PC-9 (cell line): ENCODE measurements at regions not wholly inside any gene's neighbourhood (a gene's known extent, or its start where the extent isn't known, plus 50 kb on each side); places are given as distances from the start of the nearest gene placed in this dataset.

Experiments
- EZH2 ChIP-seq: fragments of 200-600 bp; sonication (generic); IDR thresholded peaks from 2 replicates; pipeline ENCODE4 v1.8.0; 2017; ENCODE audit warnings: antibody characterized with exemption, low read depth
- TF ChIP-seq, protein P1 (sequence below): fragments of 200-600 bp; sonication (generic); conservative IDR thresholded peaks from 2 replicates; pipeline ENCODE4 v1.6.1; 2017; ENCODE audit warnings: mixed run types, antibody characterized with exemption, mild to moderate bottlenecking, moderate library complexity

DNA sequence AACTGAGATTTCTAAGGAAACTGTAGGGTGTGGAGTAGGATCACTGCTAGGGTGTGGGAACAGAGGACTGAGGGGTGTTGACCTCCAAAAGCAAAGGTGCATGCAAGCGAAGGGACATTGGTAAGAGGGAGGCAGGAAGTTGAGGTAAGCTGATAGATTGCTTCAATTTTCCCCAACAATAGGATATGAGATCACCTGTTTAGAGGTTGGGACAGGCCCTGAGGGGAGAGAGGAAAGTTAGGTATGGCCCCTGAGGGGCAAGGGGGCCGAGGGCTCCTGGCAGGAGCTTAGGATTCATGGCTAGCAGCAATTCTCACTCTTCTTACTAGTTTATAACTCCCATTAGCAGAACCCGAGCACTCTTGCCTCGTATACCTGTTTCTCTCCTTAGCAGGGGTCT is 106.8 kb upstream of the RPS6KA2 start:
- TF ChIP-seq, protein P1, sequence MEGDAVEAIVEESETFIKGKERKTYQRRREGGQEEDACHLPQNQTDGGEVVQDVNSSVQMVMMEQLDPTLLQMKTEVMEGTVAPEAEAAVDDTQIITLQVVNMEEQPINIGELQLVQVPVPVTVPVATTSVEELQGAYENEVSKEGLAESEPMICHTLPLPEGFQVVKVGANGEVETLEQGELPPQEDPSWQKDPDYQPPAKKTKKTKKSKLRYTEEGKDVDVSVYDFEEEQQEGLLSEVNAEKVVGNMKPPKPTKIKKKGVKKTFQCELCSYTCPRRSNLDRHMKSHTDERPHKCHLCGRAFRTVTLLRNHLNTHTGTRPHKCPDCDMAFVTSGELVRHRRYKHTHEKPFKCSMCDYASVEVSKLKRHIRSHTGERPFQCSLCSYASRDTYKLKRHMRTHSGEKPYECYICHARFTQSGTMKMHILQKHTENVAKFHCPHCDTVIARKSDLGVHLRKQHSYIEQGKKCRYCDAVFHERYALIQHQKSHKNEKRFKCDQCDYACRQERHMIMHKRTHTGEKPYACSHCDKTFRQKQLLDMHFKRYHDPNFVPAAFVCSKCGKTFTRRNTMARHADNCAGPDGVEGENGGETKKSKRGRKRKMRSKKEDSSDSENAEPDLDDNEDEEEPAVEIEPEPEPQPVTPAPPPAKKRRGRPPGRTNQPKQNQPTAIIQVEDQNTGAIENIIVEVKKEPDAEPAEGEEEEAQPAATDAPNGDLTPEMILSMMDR = no peak
- TF ChIP-seq EZH2 = no peak
